ENCODE measurements at regions not wholly inside any gene's neighbourhood (a gene's known extent, or its start where the extent isn't known, plus 50 kb on each side); places are given as distances from the start of the nearest gene placed in this dataset.

GRCh38 chr4:14878681-14879080, 123.6 kb upstream of the CPEB2 start:
- no peak overlapping the region for H3K27ac ChIP-seq (replicated peaks in 1 of 4)
- no peaks in the 10 kb centered on the region for H3K9me3 ChIP-seq
- no peaks in the 10 kb centered on the region for H3K27me3 ChIP-seq
- intact Hi-C loops (cut with DNase I) = no loop called here
- H3K4me1 ChIP-seq = peaks cover 11 to 26% (median 18%) of the 10 kb centered on the region in 4 donors
- H3K4me3 ChIP-seq = no peak overlapping the region
- TF ChIP-seq POLR2AphosphoS5 (IDR thresholded peaks at IDR 0.05) (no peak), CTCF (IDR thresholded peaks at IDR 0.05) (no peak), POLR2A (IDR thresholded peaks at IDR 0.05; ENCODE audit: low read depth) (no peak), EP300 (IDR thresholded peaks at IDR 0.05) (no peak)
- no peaks in the 10 kb centered on the region for H3K36me3 ChIP-seq
- no peak for DNase-seq (ENCODE audit: extremely low spot score)
- 83% methylated on average over 3 of the region's 3 CpGs for WGBS

GRCh38 chr4:14879683-14880082, 122.6 kb upstream of the CPEB2 start:
- DNase-seq (ENCODE audit: extremely low spot score) = no peak
- Histone ChIP-seq H3K27me3 (no peaks in the 10 kb centered on the region), H3K9me3 (no peaks in the 10 kb centered on the region), H3K36me3 (no peaks in the 10 kb centered on the region), H3K4me1 (peaks cover 11 to 26% (median 18%) of the 10 kb centered on the region in 4 donors), H3K4me3 (no peak overlapping the region), H3K27ac (replicated peaks in 1 of 4) (no peak overlapping the region)
- TF ChIP-seq POLR2A (IDR thresholded peaks at IDR 0.05; ENCODE audit: low read depth) = no peak
- peak in 1 of 2 donors; percentile 28 for TF ChIP-seq POLR2AphosphoS5 (IDR thresholded peaks at IDR 0.05)
- no peak for TF ChIP-seq CTCF (IDR thresholded peaks at IDR 0.05)
- intact Hi-C loops (cut with DNase I) = no loop called here
- WGBS = 65% methylated on average over 4 of the region's 7 CpGs

- Histone ChIP-seq H3K27me3 (no peaks in the 10 kb centered on the region), H3K27ac (replicated peaks in 1 of 4) (no peak overlapping the region), H3K9me3 (no peaks in the 10 kb centered on the region), H3K36me3 (no peaks in the 10 kb centered on the region), H3K4me3 (no peak overlapping the region), H3K4me1 (peaks cover 11 to 26% (median 18%) of the 10 kb centered on the region in 4 donors)
- WGBS = 63% methylated on average over 2 of the region's 2 CpGs
- TF ChIP-seq POLR2A (IDR thresholded peaks at IDR 0.05; ENCODE audit: low read depth) (no peak), CTCF (IDR thresholded peaks at IDR 0.05) (no peak), POLR2AphosphoS5 (IDR thresholded peaks at IDR 0.05) (no peak), EP300 (IDR thresholded peaks at IDR 0.05) (no peak)
- DNase-seq (ENCODE audit: extremely low spot score) = no peak
- intact Hi-C loops (cut with DNase I) = no loop called here
These were observed 121.5 kb upstream of the CPEB2 start for GRCh38 chr4:14880805-14881204.

- Histone ChIP-seq H3K9me3 (no peaks in the 10 kb centered on the region), H3K36me3 (no peaks in the 10 kb centered on the region), H3K27me3 (no peaks in the 10 kb centered on the region), H3K27ac (replicated peaks in 1 of 4) (no peak overlapping the region), H3K4me1 (peaks cover under 1 to 11% (median 5%) of the 10 kb centered on the region in 4 donors), H3K4me3 (no peak overlapping the region)
- no peak for DNase-seq (ENCODE audit: extremely low spot score)
- WGBS = 94% methylated on average over 3 of the region's 3 CpGs
- TF ChIP-seq CTCF (IDR thresholded peaks at IDR 0.05) (no peak), POLR2AphosphoS5 (IDR thresholded peaks at IDR 0.05) (no peak), POLR2A (IDR thresholded peaks at IDR 0.05; ENCODE audit: low read depth) (no peak), EP300 (IDR thresholded peaks at IDR 0.05) (no peak)
- intact Hi-C loops (cut with DNase I) = no loop called here
These were observed 119.1 kb upstream of the CPEB2 start for GRCh38 chr4:14883166-14883565.

- 84% methylated on average over 1 of the region's 1 CpG for WGBS
- no peaks in the 10 kb centered on the region for H3K9me3 ChIP-seq
- H3K36me3 ChIP-seq = no peaks in the 10 kb centered on the region
- H3K27me3 ChIP-seq = no peaks in the 10 kb centered on the region
- intact Hi-C loops (cut with DNase I) = no loop called here
- no peak overlapping the region for H3K27ac ChIP-seq (replicated peaks in 1 of 4)
- no peak for DNase-seq (ENCODE audit: extremely low spot score)
- peaks cover 0 to 11% (median 4%) of the 10 kb centered on the region in 4 donors for H3K4me1 ChIP-seq
- H3K4me3 ChIP-seq = no peak overlapping the region
- TF ChIP-seq CTCF (IDR thresholded peaks at IDR 0.05) = no peak
- TF ChIP-seq EP300 (IDR thresholded peaks at IDR 0.05) = no peak
- no peak for TF ChIP-seq POLR2A (IDR thresholded peaks at IDR 0.05; ENCODE audit: low read depth)
- no peak for TF ChIP-seq POLR2AphosphoS5 (IDR thresholded peaks at IDR 0.05)
These were observed 118.6 kb upstream of the CPEB2 start for GRCh38 chr4:14883661-14884060.

All from esophagus muscularis mucosa (tissue), 4 donors.